NCI-H2107 treated with DMSO at 0.1 percent for 48 hours (cell line): ENCODE measurements at regions not wholly inside any gene's neighbourhood (a gene's known extent, or its start where the extent isn't known, plus 50 kb on each side); places are given as distances from the start of the nearest gene placed in this dataset.
A peak's percentile ranks its signal among the peaks of the same experiment; 100 is the strongest.

Source experiments
- DNase-seq: peaks from one replicate; lab custom pipeline; 2025; ENCODE audit not compliant: unreplicated experiment; lab: John Stamatoyannopoulos, UW

DNA sequence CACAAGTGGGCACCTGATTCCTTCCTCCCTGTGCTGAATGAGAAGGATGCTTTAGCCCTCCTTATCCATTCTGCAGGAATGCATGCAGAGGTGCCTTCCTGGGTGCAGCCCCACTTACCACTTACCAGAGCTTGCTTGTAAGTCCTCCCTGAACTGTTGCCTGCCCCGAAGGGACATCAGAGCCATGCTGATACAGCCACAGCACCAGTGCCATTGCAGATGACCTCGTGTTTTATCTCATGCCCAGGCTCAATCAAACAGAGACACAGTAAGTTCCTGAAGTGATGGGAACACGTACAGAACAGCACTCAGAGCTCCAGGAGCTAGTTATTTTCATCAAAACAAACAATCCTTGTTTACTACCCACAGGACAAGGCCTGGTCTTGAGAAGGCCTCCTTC, 81.9 kb downstream of the ATP1A1 start:
- DNase-seq: no peak

DNA sequence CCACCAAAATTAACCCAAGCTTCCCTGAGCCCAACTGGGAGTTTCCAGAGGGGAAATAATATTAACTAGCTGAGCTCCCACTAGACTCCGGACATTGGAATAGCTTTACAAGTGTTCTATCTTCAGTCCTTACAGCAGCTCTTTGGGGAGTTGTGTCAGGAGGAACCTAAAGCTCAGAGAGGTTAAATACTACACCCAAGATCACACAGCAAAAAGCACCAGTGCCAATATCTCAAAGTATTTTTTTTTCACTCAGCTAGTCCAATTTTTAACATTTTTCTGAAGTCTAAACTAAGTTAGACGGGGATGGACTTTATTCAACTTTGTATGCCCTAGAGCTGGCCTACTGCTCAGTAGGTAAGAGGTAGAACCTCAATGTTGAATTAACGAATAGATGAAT, 82.5 kb downstream of the ATP1A1 start:
- DNase-seq: no peak

GRCh38 chr1:116457946-116458604, 85.0 kb downstream of the ATP1A1 start:
- DNase-seq: peak; percentile 82

DNA sequence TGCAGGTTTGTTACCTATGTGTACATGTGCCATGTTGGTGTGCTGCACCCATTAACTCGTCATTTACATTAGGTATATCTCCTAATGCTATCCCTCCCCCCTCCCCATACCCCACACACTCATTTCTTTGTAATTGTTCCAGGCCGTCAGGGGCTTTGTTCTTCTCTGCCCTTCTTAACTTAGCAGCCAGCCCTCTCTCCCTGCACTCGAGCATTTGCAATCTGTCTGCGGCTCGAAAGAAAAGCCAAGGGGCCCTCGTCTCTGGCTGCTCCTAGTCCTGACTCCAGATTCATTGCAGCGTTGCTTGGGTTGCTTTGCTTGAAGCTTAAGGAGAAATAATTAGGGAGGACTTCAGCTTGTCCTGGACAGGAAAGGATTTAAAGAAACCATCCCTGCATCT, 85.7 kb downstream of the ATP1A1 start:
- no peak for DNase-seq

- DNase-seq: no peak
Observed at GRCh38 chr1:116460261-116460660, 87.2 kb downstream of the ATP1A1 start.

GRCh38 chr1:116460783-116461376, 87.8 kb downstream of the ATP1A1 start:
- DNase-seq: no peak

- no peak for DNase-seq
Observed at GRCh38 chr1:116461723-116462122, 88.7 kb downstream of the ATP1A1 start.

DNA sequence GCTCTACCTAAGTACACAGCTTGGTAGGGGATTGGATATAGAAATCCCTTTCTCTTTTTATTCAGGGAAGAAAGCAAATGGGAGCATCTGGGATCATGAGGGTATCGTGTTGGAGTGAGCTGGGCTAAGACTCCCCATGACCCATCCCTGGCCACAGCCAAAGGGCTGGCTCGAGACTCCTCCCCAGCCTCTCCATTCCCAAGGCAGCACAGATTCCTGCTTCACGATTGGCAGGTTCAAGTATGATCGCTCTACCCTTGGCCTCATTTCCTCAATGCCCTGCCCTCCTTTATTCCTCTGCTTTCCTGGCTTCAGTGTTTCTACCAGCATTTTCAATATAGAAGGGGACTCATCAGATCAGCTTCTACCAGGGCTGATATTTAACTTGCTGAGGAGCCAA, 89.7 kb downstream of the ATP1A1 start:
- DNase-seq: no peak

GRCh38 chr1:116463730-116464129, 90.7 kb downstream of the ATP1A1 start:
- no peak for DNase-seq
